ENCODE measurements at regions not wholly inside any gene's neighbourhood (a gene's known extent, or its start where the extent isn't known, plus 50 kb on each side); places are given as distances from the start of the nearest gene placed in this dataset.

DNA sequence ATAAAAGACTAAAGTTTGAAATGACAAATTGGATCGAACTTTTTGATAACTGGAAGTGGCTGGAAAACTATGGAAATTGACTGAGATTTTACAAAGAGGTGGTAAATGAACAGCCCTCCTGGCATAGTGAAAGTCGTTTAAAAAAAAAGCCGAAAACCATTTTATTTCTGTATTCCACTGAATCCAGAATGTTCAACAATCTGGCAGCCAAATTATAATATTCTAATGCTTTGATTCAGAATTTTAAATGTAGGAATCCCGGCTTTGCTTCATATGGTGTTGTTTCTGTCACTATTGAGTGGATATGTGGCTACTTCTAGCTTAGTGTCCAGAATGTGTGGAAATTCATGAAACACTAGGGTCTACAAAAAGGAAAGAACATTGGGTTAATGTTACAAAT lies 208.9 kb upstream of the DCBLD2 start:
- Histone ChIP-seq H3K27ac (ENCODE audit: low read depth in 2 of 2, low read length in 2 of 2) (no peak overlapping the region), H3K9me3 (ENCODE audit: control insufficient read depth in 2 of 3, insufficient read depth in 1 of 3, low read length in 3 of 3) (no peaks in the 10 kb centered on the region), H3K9ac (ENCODE audit: low read length in 3 of 3) (no peak overlapping the region), H3K27me3 (ENCODE audit: control insufficient read depth, insufficient read depth, low read length) (no peaks in the 10 kb centered on the region), H3K4me3 (ENCODE audit: low read length in 3 of 3) (no peak overlapping the region), H3K4me1 (ENCODE audit: control insufficient read depth in 2 of 3, insufficient read depth in 2 of 3, low read depth in 1 of 3, low read length in 3 of 3) (no peaks in the 10 kb centered on the region), H3K36me3 (ENCODE audit: control insufficient read depth in 2 of 3, insufficient read depth in 3 of 3, low read length in 3 of 3) (no peaks in the 10 kb centered on the region)
- FAIRE-seq: no peak
- TF ChIP-seq, protein P1, sequence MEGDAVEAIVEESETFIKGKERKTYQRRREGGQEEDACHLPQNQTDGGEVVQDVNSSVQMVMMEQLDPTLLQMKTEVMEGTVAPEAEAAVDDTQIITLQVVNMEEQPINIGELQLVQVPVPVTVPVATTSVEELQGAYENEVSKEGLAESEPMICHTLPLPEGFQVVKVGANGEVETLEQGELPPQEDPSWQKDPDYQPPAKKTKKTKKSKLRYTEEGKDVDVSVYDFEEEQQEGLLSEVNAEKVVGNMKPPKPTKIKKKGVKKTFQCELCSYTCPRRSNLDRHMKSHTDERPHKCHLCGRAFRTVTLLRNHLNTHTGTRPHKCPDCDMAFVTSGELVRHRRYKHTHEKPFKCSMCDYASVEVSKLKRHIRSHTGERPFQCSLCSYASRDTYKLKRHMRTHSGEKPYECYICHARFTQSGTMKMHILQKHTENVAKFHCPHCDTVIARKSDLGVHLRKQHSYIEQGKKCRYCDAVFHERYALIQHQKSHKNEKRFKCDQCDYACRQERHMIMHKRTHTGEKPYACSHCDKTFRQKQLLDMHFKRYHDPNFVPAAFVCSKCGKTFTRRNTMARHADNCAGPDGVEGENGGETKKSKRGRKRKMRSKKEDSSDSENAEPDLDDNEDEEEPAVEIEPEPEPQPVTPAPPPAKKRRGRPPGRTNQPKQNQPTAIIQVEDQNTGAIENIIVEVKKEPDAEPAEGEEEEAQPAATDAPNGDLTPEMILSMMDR (IDR thresholded peaks at IDR 0.05; ENCODE audit: borderline replicate concordance, extremely low read depth, insufficient read depth): no peak
- intact Hi-C loops (cut with DNase I): no loop called here
- no peak for DNase-seq

DNA sequence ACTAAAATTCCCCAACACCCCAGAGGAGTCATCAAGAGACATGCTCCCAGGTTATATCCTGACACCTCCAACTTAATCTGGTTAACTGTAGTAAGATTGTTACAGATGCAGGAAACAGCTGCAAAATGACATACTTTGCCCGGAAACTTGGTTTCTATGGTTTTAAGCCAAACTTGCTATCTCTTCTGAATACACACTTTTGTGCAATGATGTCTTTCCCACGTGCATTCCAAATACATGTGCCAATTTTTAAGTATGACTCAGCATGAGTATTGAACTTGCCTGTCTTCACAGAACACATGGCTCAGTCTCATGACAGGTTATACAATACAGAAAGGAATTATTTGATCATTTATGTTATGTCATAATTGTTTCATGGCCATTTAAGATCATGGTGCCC lies 207.0 kb upstream of the DCBLD2 start:
- Histone ChIP-seq H3K27me3 (ENCODE audit: control insufficient read depth, insufficient read depth, low read length) (no peaks in the 10 kb centered on the region), H3K36me3 (ENCODE audit: control insufficient read depth in 2 of 3, insufficient read depth in 3 of 3, low read length in 3 of 3) (no peaks in the 10 kb centered on the region), H3K9me3 (ENCODE audit: control insufficient read depth in 2 of 3, insufficient read depth in 1 of 3, low read length in 3 of 3) (no peaks in the 10 kb centered on the region), H3K4me1 (ENCODE audit: control insufficient read depth in 2 of 3, insufficient read depth in 2 of 3, low read depth in 1 of 3, low read length in 3 of 3) (no peaks in the 10 kb centered on the region), H3K9ac (ENCODE audit: low read length in 3 of 3) (no peak overlapping the region), H3K27ac (ENCODE audit: low read depth in 2 of 2, low read length in 2 of 2) (no peak overlapping the region), H3K4me3 (ENCODE audit: low read length in 3 of 3) (no peak overlapping the region)
- no peak for FAIRE-seq
- TF ChIP-seq, protein P1 (IDR thresholded peaks at IDR 0.05; ENCODE audit: borderline replicate concordance, extremely low read depth, insufficient read depth): no peak
- DNase-seq: peak in 1 of 5 donors; percentile 8
- intact Hi-C loops (cut with DNase I): no loop called here

DNA sequence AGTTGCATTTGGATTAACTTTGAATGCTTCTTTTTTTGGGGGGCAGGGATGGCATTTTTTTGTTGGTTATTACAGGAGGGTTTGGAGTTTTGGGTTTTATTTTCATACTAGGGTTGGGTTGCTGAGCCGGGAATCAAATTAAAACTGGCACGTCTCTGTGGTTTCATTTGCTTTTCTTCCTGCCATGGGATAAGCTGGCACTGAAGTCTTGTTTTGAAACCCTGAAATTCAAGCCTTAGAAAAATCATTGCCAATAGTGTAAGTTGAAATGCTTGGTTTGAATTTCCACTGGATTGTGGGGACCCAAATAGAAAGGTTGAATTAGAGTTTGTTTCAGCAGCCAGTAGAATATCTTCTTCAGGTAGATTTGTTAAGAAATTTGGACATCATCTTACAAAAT lies 193.1 kb upstream of the DCBLD2 start:
- Histone ChIP-seq H3K4me1 (ENCODE audit: control insufficient read depth in 2 of 3, insufficient read depth in 2 of 3, low read depth in 1 of 3, low read length in 3 of 3) (no peaks in the 10 kb centered on the region), H3K36me3 (ENCODE audit: control insufficient read depth in 2 of 3, insufficient read depth in 3 of 3, low read length in 3 of 3) (no peaks in the 10 kb centered on the region), H3K4me3 (ENCODE audit: low read length in 3 of 3) (no peak overlapping the region), H3K27me3 (ENCODE audit: control insufficient read depth, insufficient read depth, low read length) (no peaks in the 10 kb centered on the region), H3K9ac (ENCODE audit: low read length in 3 of 3) (no peak overlapping the region), H3K9me3 (ENCODE audit: control insufficient read depth in 2 of 3, insufficient read depth in 1 of 3, low read length in 3 of 3) (no peaks in the 10 kb centered on the region), H3K27ac (ENCODE audit: low read depth in 2 of 2, low read length in 2 of 2) (no peak overlapping the region)
- TF ChIP-seq, protein P1 (IDR thresholded peaks at IDR 0.05; ENCODE audit: borderline replicate concordance, extremely low read depth, insufficient read depth): no peak
- intact Hi-C loops (cut with DNase I): no loop called here
- FAIRE-seq (no peak), DNase-seq (no peak)

DNA sequence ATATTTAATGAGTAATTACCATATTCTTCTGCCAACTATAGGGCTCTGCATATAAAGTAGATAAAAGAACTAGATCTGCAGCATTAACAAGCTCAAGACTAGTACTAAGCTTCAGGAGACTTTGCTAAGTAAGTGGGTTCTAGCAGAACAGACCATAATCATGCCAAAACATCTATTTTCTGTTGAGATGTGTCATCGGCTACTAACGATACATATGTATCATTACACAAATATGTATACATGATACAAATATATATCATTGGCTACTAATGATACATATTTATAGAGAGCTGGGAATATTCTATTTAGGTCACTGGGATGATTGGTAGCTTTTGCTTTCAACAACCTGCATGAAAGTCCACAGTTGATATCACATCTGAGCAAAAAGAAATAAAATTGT lies 185.8 kb upstream of the DCBLD2 start:
- Histone ChIP-seq H3K9me3 (ENCODE audit: control insufficient read depth in 2 of 3, insufficient read depth in 1 of 3, low read length in 3 of 3) (no peaks in the 10 kb centered on the region), H3K4me3 (ENCODE audit: low read length in 3 of 3) (no peak overlapping the region), H3K36me3 (ENCODE audit: control insufficient read depth in 2 of 3, insufficient read depth in 3 of 3, low read length in 3 of 3) (no peaks in the 10 kb centered on the region), H3K9ac (ENCODE audit: low read length in 3 of 3) (no peak overlapping the region), H3K27ac (ENCODE audit: low read depth in 2 of 2, low read length in 2 of 2) (no peak overlapping the region), H3K27me3 (ENCODE audit: control insufficient read depth, insufficient read depth, low read length) (no peaks in the 10 kb centered on the region), H3K4me1 (ENCODE audit: control insufficient read depth in 2 of 3, insufficient read depth in 2 of 3, low read depth in 1 of 3, low read length in 3 of 3) (no peaks in the 10 kb centered on the region)
- DNase-seq: no peak
- TF ChIP-seq, protein P1 (IDR thresholded peaks at IDR 0.05; ENCODE audit: borderline replicate concordance, extremely low read depth, insufficient read depth): no peak
- intact Hi-C loops (cut with DNase I): no loop called here
- no peak for FAIRE-seq

Measured in kidney (tissue), 13 donors.